ENCODE measurements at regions not wholly inside any gene's neighbourhood (a gene's known extent, or its start where the extent isn't known, plus 50 kb on each side); places are given as distances from the start of the nearest gene placed in this dataset.

GRCh38 chr1:36639461-36639860 is 156.7 kb upstream of the CSF3R start:
- H3K4me3 Mint-ChIP-seq, result no peak overlapping the region
- H3K27me3 Mint-ChIP-seq, result peaks cover 25% of the 10 kb centered on the region
- DNase-seq (no peak), ATAC-seq (no peak)
- H3K9me3 Mint-ChIP-seq (ENCODE audit: low read depth), result no peaks in the 10 kb centered on the region
- no peak overlapping the region for H3K27ac Mint-ChIP-seq
- H3K4me1 Mint-ChIP-seq, result no peaks in the 10 kb centered on the region
- H3K36me3 Mint-ChIP-seq, result no peaks in the 10 kb centered on the region
- CTCF ChIA-PET, result interaction anchor here (2.4 kb wide), 1 partner anchor 11 kb away, joined by 9 read pairs; no protein-coding TSS in a partner anchor

- no peaks in the 10 kb centered on the region for H3K9me3 Mint-ChIP-seq (ENCODE audit: low read depth)
- no peak for DNase-seq
- no peaks in the 10 kb centered on the region for H3K4me1 Mint-ChIP-seq
- no peak for ATAC-seq
- H3K36me3 Mint-ChIP-seq, result no peaks in the 10 kb centered on the region
- CTCF ChIA-PET, result no interaction called here
- no peak overlapping the region for H3K4me3 Mint-ChIP-seq
- peaks cover 23% of the 10 kb centered on the region for H3K27me3 Mint-ChIP-seq
- H3K27ac Mint-ChIP-seq, result no peak overlapping the region
Measured at GRCh38 chr1:36638268-36638667, 155.6 kb upstream of the CSF3R start.

- CTCF ChIA-PET, result no interaction called here
- H3K9me3 Mint-ChIP-seq (ENCODE audit: low read depth), result no peaks in the 10 kb centered on the region
- H3K4me1 Mint-ChIP-seq, result no peaks in the 10 kb centered on the region
- peaks cover 24% of the 10 kb centered on the region for H3K27me3 Mint-ChIP-seq
- ATAC-seq (no peak), DNase-seq (no peak)
- no peak overlapping the region for H3K27ac Mint-ChIP-seq
- no peak overlapping the region for H3K4me3 Mint-ChIP-seq
- H3K36me3 Mint-ChIP-seq, result no peaks in the 10 kb centered on the region
Measured at GRCh38 chr1:36636206-36636605, 153.5 kb upstream of the CSF3R start.

- DNase-seq (no peak), ATAC-seq (no peak)
- Mint-ChIP-seq H3K9me3 (ENCODE audit: low read depth) (no peaks in the 10 kb centered on the region), H3K27ac (no peak overlapping the region), H3K36me3 (no peaks in the 10 kb centered on the region), H3K27me3 (peaks cover 24% of the 10 kb centered on the region), H3K4me3 (no peak overlapping the region), H3K4me1 (no peaks in the 10 kb centered on the region)
- CTCF ChIA-PET, result no interaction called here
Measured at GRCh38 chr1:36635284-36635683, 152.6 kb upstream of the CSF3R start.

GRCh38 chr1:36628804-36629203 is 146.1 kb upstream of the CSF3R start:
- no peaks in the 10 kb centered on the region for H3K4me1 Mint-ChIP-seq
- DNase-seq (no peak), ATAC-seq (no peak)
- CTCF ChIA-PET, result no interaction called here
- no peak overlapping the region for H3K27ac Mint-ChIP-seq
- H3K36me3 Mint-ChIP-seq, result no peaks in the 10 kb centered on the region
- H3K4me3 Mint-ChIP-seq, result no peak overlapping the region
- no peaks in the 10 kb centered on the region for H3K9me3 Mint-ChIP-seq (ENCODE audit: low read depth)
- peaks cover 8% of the 10 kb centered on the region for H3K27me3 Mint-ChIP-seq

GRCh38 chr1:36626435-36626834 is 143.7 kb upstream of the CSF3R start:
- H3K36me3 Mint-ChIP-seq, result no peaks in the 10 kb centered on the region
- H3K4me1 Mint-ChIP-seq, result no peaks in the 10 kb centered on the region
- ATAC-seq (no peak), DNase-seq (no peak)
- no peak overlapping the region for H3K27ac Mint-ChIP-seq
- H3K9me3 Mint-ChIP-seq (ENCODE audit: low read depth), result no peaks in the 10 kb centered on the region
- H3K4me3 Mint-ChIP-seq, result no peak overlapping the region
- CTCF ChIA-PET, result interaction anchor here (1.3 kb wide), 1 partner anchor 23 kb away, joined by 3 read pairs; no protein-coding TSS in a partner anchor
- H3K27me3 Mint-ChIP-seq, result peaks cover 17% of the 10 kb centered on the region

- H3K9me3 Mint-ChIP-seq (ENCODE audit: low read depth), result no peaks in the 10 kb centered on the region
- no peaks in the 10 kb centered on the region for H3K36me3 Mint-ChIP-seq
- no peak overlapping the region for H3K27ac Mint-ChIP-seq
- ATAC-seq (no peak), DNase-seq (no peak)
- no peaks in the 10 kb centered on the region for H3K4me1 Mint-ChIP-seq
- H3K27me3 Mint-ChIP-seq, result peaks cover 17% of the 10 kb centered on the region
- no peak overlapping the region for H3K4me3 Mint-ChIP-seq
- CTCF ChIA-PET, result interaction anchor here (1.3 kb wide), 1 partner anchor 24 kb away, joined by 3 read pairs; no protein-coding TSS in a partner anchor
Measured at GRCh38 chr1:36625935-36626310, 143.2 kb upstream of the CSF3R start.

- Mint-ChIP-seq H3K9me3 (ENCODE audit: low read depth) (no peaks in the 10 kb centered on the region), H3K4me1 (no peaks in the 10 kb centered on the region), H3K27me3 (peaks cover 17% of the 10 kb centered on the region), H3K4me3 (no peak overlapping the region), H3K36me3 (no peaks in the 10 kb centered on the region), H3K27ac (no peak overlapping the region)
- DNase-seq, result no peak
- CTCF ChIA-PET, result interaction anchor here (1.3 kb wide), 1 partner anchor 24 kb away, joined by 3 read pairs; no protein-coding TSS in a partner anchor
- no peak for ATAC-seq
Measured at GRCh38 chr1:36625253-36625934, 142.7 kb upstream of the CSF3R start.

GRCh38 chr1:36624466-36624865 is 141.8 kb upstream of the CSF3R start:
- no peak overlapping the region for H3K27ac Mint-ChIP-seq
- no peak overlapping the region for H3K4me3 Mint-ChIP-seq
- H3K4me1 Mint-ChIP-seq, result no peaks in the 10 kb centered on the region
- no peaks in the 10 kb centered on the region for H3K36me3 Mint-ChIP-seq
- CTCF ChIA-PET, result no interaction called here
- ATAC-seq, result no peak
- H3K9me3 Mint-ChIP-seq (ENCODE audit: low read depth), result no peaks in the 10 kb centered on the region
- DNase-seq, result no peak
- peaks cover 17% of the 10 kb centered on the region for H3K27me3 Mint-ChIP-seq

- peaks cover 17% of the 10 kb centered on the region for H3K27me3 Mint-ChIP-seq
- no peak for DNase-seq
- no peaks in the 10 kb centered on the region for H3K4me1 Mint-ChIP-seq
- no peak overlapping the region for H3K4me3 Mint-ChIP-seq
- CTCF ChIA-PET, result no interaction called here
- H3K36me3 Mint-ChIP-seq, result no peaks in the 10 kb centered on the region
- no peaks in the 10 kb centered on the region for H3K9me3 Mint-ChIP-seq (ENCODE audit: low read depth)
- ATAC-seq, result no peak
- no peak overlapping the region for H3K27ac Mint-ChIP-seq
Measured at GRCh38 chr1:36622741-36623648, 140.3 kb upstream of the CSF3R start.

- H3K4me3 Mint-ChIP-seq, result no peak overlapping the region
- no peak for ATAC-seq
Measured at GRCh38 chr1:36621531-36621930, 138.8 kb upstream of the CSF3R start.

GRCh38 chr1:36620142-36620541 is 137.4 kb upstream of the CSF3R start:
- no peak for ATAC-seq
- Mint-ChIP-seq H3K27me3 (peaks cover 17% of the 10 kb centered on the region), H3K4me1 (no peaks in the 10 kb centered on the region), H3K9me3 (ENCODE audit: low read depth) (no peaks in the 10 kb centered on the region), H3K27ac (no peak overlapping the region), H3K36me3 (no peaks in the 10 kb centered on the region), H3K4me3 (no peak overlapping the region)
- CTCF ChIA-PET, result interaction anchor here (1.7 kb wide), 1 partner anchor 44 kb away, joined by 3 read pairs; no protein-coding TSS in a partner anchor
- no peak for DNase-seq

More at GRCh38 chr1:36621531-36621930, 138.8 kb upstream of the CSF3R start:
- Mint-ChIP-seq H3K36me3 (no peaks in the 10 kb centered on the region), H3K27me3 (peaks cover 17% of the 10 kb centered on the region), H3K27ac (no peak overlapping the region), H3K9me3 (ENCODE audit: low read depth) (no peaks in the 10 kb centered on the region), H3K4me1 (no peaks in the 10 kb centered on the region)
- no peak for DNase-seq
- CTCF ChIA-PET, result interaction anchor here (1.7 kb wide), 1 partner anchor 46 kb away, joined by 3 read pairs; no protein-coding TSS in a partner anchor

GRCh38 chr1:36614991-36615390 is 132.3 kb upstream of the CSF3R start:
- H3K4me1 Mint-ChIP-seq, result no peaks in the 10 kb centered on the region
- no peaks in the 10 kb centered on the region for H3K27me3 Mint-ChIP-seq
- H3K36me3 Mint-ChIP-seq, result no peaks in the 10 kb centered on the region
- no peaks in the 10 kb centered on the region for H3K9me3 Mint-ChIP-seq (ENCODE audit: low read depth)
- DNase-seq, result no peak
- H3K4me3 Mint-ChIP-seq, result no peak overlapping the region
- CTCF ChIA-PET, result no interaction called here
- H3K27ac Mint-ChIP-seq, result no peak overlapping the region
- ATAC-seq, result no peak

GRCh38 chr1:36614571-36614970 is 131.9 kb upstream of the CSF3R start:
- CTCF ChIA-PET, result no interaction called here
- no peaks in the 10 kb centered on the region for H3K9me3 Mint-ChIP-seq (ENCODE audit: low read depth)
- H3K27me3 Mint-ChIP-seq, result no peaks in the 10 kb centered on the region
- H3K4me1 Mint-ChIP-seq, result no peaks in the 10 kb centered on the region
- ATAC-seq, result no peak
- H3K4me3 Mint-ChIP-seq, result no peak overlapping the region
- H3K36me3 Mint-ChIP-seq, result no peaks in the 10 kb centered on the region
- H3K27ac Mint-ChIP-seq, result no peak overlapping the region
- DNase-seq, result no peak
